Mesendoderm (in vitro differentiated cells): ENCODE measurements at regions not wholly inside any gene's neighbourhood (a gene's known extent, or its start where the extent isn't known, plus 50 kb on each side); places are given as distances from the start of the nearest gene placed in this dataset.

Experiments used
- DNase-seq: peaks from one replicate; pipeline ENCODE4 v3.0.0; 2013
- H2AK5ac ChIP-seq: 2 replicates; pipeline ENCODE4 v1.6.1; 2013; ENCODE audit warnings: low read length, inconsistent platforms
- H2BK120ac ChIP-seq: 2 replicates; pipeline ENCODE4 v1.6.1; 2013; ENCODE audit warnings: low read depth, mild to moderate bottlenecking, low read length, moderate library complexity, mixed read lengths
- H2BK15ac ChIP-seq: replicated peaks from 2 replicates; pipeline ENCODE4 v1.6.1; 2013; ENCODE audit warnings: low read depth, mild to moderate bottlenecking, moderate library complexity
- H2BK5ac ChIP-seq: 2 replicates; pipeline ENCODE4 v1.6.1; 2013; ENCODE audit warnings: low read length, inconsistent platforms
- H3K18ac ChIP-seq: 2 replicates; pipeline ENCODE4 v1.6.1; 2013; ENCODE audit warnings: mild to moderate bottlenecking, low read length, mixed read lengths
- H3K23ac ChIP-seq: one replicate; pipeline ENCODE4 v1.6.1; 2013; ENCODE audit warnings: low read length
- H3K27ac ChIP-seq: 2 replicates; pipeline ENCODE4 v1.5.1; 2013; ENCODE audit warnings: low read depth, mild to moderate bottlenecking, inconsistent platforms, low read length, moderate library complexity
- H3K27me3 ChIP-seq: 2 replicates; pipeline ENCODE4 v1.6.1; 2013; ENCODE audit warnings: low read length, control low read depth, mild to moderate bottlenecking, inconsistent platforms; ENCODE audit not compliant: insufficient read depth, poor library complexity
- H3K36me3 ChIP-seq: 2 replicates; pipeline ENCODE4 v1.6.1; 2013; ENCODE audit warnings: low read length, inconsistent platforms; ENCODE audit not compliant: control insufficient read depth, insufficient read depth
- H3K4ac ChIP-seq: one replicate; pipeline ENCODE4 v1.6.1; 2013; ENCODE audit warnings: low read depth, mild to moderate bottlenecking, low read length, moderate library complexity
- H3K4me1 ChIP-seq: 2 replicates; pipeline ENCODE4 v1.6.1; 2013; ENCODE audit warnings: low read depth, low read length, inconsistent platforms; ENCODE audit not compliant: control insufficient read depth
- H3K4me2 ChIP-seq: 2 replicates; pipeline ENCODE4 v1.6.1; 2013; ENCODE audit warnings: low read length
- H3K4me3 ChIP-seq: 2 replicates; pipeline ENCODE4 v1.5.1; 2013; ENCODE audit warnings: mild to moderate bottlenecking, low read length
- H3K56ac ChIP-seq: one replicate; pipeline ENCODE4 v1.6.1; 2013; ENCODE audit warnings: low read length
- H3K79me1 ChIP-seq: 2 replicates; pipeline ENCODE4 v1.6.1; 2013; ENCODE audit warnings: low read length, inconsistent platforms
- H3K79me2 ChIP-seq: 2 replicates; pipeline ENCODE4 v1.6.1; 2013; ENCODE audit warnings: mild to moderate bottlenecking, low read length; ENCODE audit not compliant: control insufficient read depth, insufficient read depth
- H3K9ac ChIP-seq: 2 replicates; pipeline ENCODE4 v1.6.1; 2013; ENCODE audit warnings: low read length, inconsistent platforms
- H4K5ac ChIP-seq: one replicate; pipeline ENCODE4 v1.6.1; 2013; ENCODE audit warnings: low read length
- H4K8ac ChIP-seq: one replicate; pipeline ENCODE4 v1.6.1; 2013; ENCODE audit warnings: low read depth, mild to moderate bottlenecking, control low read depth, low read length, moderate library complexity
- WGBS: extraction: QIAGEN DNeasy Blood & Tissue Kit; methylation state at CpG from one replicate; pipeline ENCODE4 v1.1.7; 2013; ENCODE audit warnings: low lambda C conversion rate, missing lambda C conversion rate; ENCODE audit not compliant: insufficient coverage; ENCODE audit errors: extremely low coverage; 5-methylcytosine and 5-hydroxymethylcytosine counted together

DNA sequence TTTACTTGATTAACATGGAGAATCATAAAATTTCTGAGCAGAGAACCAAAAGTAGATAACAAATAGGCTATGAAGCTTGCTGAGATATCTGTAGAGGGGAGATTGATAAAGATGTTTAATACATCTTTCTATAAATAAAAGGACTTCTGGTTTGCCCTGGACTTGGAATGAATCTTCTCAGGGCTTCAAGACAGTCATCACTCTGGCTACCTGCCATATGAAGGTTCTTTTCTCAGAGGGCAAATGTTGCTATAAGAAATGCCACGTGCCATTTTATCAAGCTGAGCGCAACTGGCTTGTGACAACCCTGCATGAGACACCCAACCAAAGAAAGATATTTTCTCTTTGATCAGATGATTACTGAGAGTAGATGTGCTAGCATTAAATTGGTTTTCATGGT, 192.5 kb downstream of the WNT5A start:
- no peak overlapping the region for H2BK15ac ChIP-seq
- H3K56ac ChIP-seq: no peak overlapping the region
- no peak overlapping the region for H2AK5ac ChIP-seq
- no peaks in the 10 kb centered on the region for H3K36me3 ChIP-seq
- no peak overlapping the region for H4K8ac ChIP-seq
- no peak overlapping the region for H3K9ac ChIP-seq
- no peak overlapping the region for H3K27ac ChIP-seq
- H3K4me1 ChIP-seq: no peaks in the 10 kb centered on the region
- no peaks in the 10 kb centered on the region for H3K79me1 ChIP-seq
- no CpG with 5 or more reads among the region's 2 CpGs for WGBS
- H4K5ac ChIP-seq: no peak overlapping the region
- no peaks in the 10 kb centered on the region for H3K27me3 ChIP-seq
- H3K79me2 ChIP-seq: no peaks in the 10 kb centered on the region
- H3K4ac ChIP-seq: no peak overlapping the region
- DNase-seq: no peak
- no peak overlapping the region for H3K4me3 ChIP-seq
- no peak overlapping the region for H3K4me2 ChIP-seq
- no peak overlapping the region for H2BK120ac ChIP-seq
- no peak overlapping the region for H3K23ac ChIP-seq
- H3K18ac ChIP-seq: no peak overlapping the region
- H2BK5ac ChIP-seq: no peak overlapping the region

DNA sequence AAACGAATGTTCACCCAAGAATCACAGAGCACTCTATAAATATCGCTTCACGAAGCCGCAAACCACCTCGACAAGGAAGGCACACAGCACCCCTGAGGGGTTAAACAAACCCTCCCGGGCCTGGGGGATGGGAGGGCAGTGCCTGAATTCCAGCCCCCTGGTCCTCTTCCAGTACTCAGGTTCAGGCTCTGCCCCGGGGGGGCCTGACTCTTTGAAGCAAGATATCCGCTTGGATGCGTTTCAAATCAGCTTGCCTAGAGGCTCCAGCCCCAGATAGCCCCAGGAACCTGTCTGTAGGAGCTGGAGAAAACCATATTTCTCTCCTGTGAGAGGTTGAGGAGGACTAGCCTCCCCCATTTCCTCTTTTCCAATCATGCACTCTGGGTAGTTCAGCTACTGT, 194.7 kb downstream of the WNT5A start:
- Histone ChIP-seq H3K4me1 (no peaks in the 10 kb centered on the region), H4K8ac (no peak overlapping the region), H3K36me3 (no peaks in the 10 kb centered on the region), H2AK5ac (no peak overlapping the region), H2BK5ac (no peak overlapping the region), H3K23ac (no peak overlapping the region), H3K79me1 (no peaks in the 10 kb centered on the region), H3K56ac (peak overlapping the region; percentile 45), H3K4ac (no peak overlapping the region), H3K4me2 (no peak overlapping the region), H3K79me2 (no peaks in the 10 kb centered on the region), H3K27me3 (no peaks in the 10 kb centered on the region), H3K18ac (peak overlapping the region; percentile 88), H3K4me3 (no peak overlapping the region), H2BK15ac (no peak overlapping the region), H4K5ac (no peak overlapping the region), H3K27ac (no peak overlapping the region), H2BK120ac (no peak overlapping the region), H3K9ac (no peak overlapping the region)
- peak; percentile 57 for DNase-seq
- no CpG with 5 or more reads among the region's 9 CpGs for WGBS

DNA sequence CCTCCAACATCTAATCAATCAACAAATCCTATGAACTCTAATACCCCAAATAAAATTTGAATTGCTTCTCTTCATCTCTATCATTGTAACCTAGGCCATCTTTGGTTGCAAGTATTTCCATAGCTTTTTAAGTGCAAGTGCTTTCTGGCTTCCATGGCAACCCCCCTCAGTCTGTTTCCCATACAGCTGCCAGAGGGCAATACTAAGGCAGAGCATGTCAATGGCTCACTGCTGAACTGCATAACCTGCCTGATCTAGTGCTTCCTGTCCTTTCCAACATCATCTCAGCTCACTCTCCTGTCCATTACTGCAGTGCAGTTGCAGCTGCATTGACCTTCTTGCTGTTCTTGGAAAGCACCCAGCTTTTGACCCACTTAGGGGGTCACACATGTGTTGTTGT, 198.4 kb downstream of the WNT5A start:
- H2AK5ac ChIP-seq: no peak overlapping the region
- no peak overlapping the region for H4K8ac ChIP-seq

DNA sequence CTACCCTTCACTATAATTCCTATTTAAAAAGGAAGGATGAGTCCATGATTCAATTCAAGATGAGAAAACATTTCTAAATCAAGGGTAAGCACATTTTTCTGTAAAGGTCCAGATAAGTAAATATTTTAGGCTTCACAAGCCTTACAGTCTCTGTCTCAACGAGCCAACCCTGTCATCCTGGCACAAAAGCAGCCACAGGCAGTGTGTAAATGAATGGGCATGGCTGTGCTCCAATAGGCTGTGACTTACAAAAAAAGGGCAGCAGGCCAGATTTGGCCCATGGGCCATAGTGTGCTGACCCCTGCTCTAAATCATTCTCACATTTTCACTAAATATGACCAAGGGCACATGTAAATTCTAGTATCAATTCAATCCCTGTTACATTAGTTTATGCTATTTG, 200.4 kb downstream of the WNT5A start:
- Histone ChIP-seq H3K36me3 (no peaks in the 10 kb centered on the region), H4K8ac (no peak overlapping the region), H3K4me3 (no peak overlapping the region), H3K79me1 (no peaks in the 10 kb centered on the region), H3K4me1 (peaks cover 12% of the 10 kb centered on the region), H3K4me2 (no peak overlapping the region), H3K9ac (no peak overlapping the region), H3K56ac (no peak overlapping the region), H3K79me2 (no peaks in the 10 kb centered on the region), H3K4ac (no peak overlapping the region), H2AK5ac (no peak overlapping the region), H3K23ac (no peak overlapping the region), H3K18ac (no peak overlapping the region), H2BK5ac (no peak overlapping the region), H3K27ac (no peak overlapping the region), H3K27me3 (no peaks in the 10 kb centered on the region), H2BK15ac (no peak overlapping the region), H2BK120ac (no peak overlapping the region), H4K5ac (no peak overlapping the region)
- no peak for DNase-seq
- whole genome bisulfite sequencing: no CpG with 5 or more reads among the region's 1 CpG

More for the DNA sequence above, 198.4 kb downstream of the WNT5A start:
- H3K27me3 ChIP-seq: no peaks in the 10 kb centered on the region
- H3K23ac ChIP-seq: no peak overlapping the region
- no peaks in the 10 kb centered on the region for H3K79me1 ChIP-seq
- H3K4me1 ChIP-seq: peaks cover 4% of the 10 kb centered on the region
- H3K79me2 ChIP-seq: no peaks in the 10 kb centered on the region
- DNase-seq: peak; percentile 53
- no peak overlapping the region for H3K18ac ChIP-seq
- H3K36me3 ChIP-seq: no peaks in the 10 kb centered on the region
- H3K27ac ChIP-seq: no peak overlapping the region
- no peak overlapping the region for H3K56ac ChIP-seq
- H3K9ac ChIP-seq: no peak overlapping the region
- H2BK5ac ChIP-seq: no peak overlapping the region
- no peak overlapping the region for H2BK120ac ChIP-seq
- no peak overlapping the region for H3K4me2 ChIP-seq
- no peak overlapping the region for H3K4ac ChIP-seq
- no peak overlapping the region for H3K4me3 ChIP-seq
- no peak overlapping the region for H2BK15ac ChIP-seq
- H4K5ac ChIP-seq: no peak overlapping the region

DNA sequence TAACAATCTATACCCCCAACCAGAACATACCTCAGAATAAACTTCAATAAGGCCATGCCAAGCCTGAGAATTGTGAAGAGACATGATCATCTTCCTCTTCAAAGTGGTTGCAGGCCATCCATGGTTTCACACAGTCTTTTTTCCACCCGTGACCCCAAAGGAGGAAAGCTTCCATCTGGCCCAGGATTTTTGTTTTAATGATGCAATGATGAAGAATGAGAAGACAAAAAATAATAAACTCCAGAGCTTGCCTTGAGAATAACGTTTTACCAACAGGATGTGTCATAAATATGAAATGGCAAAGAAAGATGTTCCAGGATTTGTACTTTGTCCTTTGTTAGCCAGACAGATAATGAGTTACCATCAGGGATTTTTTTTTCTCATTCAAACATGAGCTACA, 201.9 kb downstream of the WNT5A start:
- no peak for DNase-seq
- Histone ChIP-seq H3K27ac (no peak overlapping the region), H3K27me3 (no peaks in the 10 kb centered on the region), H2BK120ac (no peak overlapping the region), H3K4me1 (peaks cover 12% of the 10 kb centered on the region), H2AK5ac (no peak overlapping the region), H3K18ac (no peak overlapping the region), H3K4me2 (no peak overlapping the region), H3K36me3 (no peaks in the 10 kb centered on the region), H3K56ac (no peak overlapping the region), H4K5ac (no peak overlapping the region), H3K79me2 (no peaks in the 10 kb centered on the region), H3K23ac (no peak overlapping the region), H3K9ac (no peak overlapping the region), H2BK15ac (no peak overlapping the region), H3K4me3 (no peak overlapping the region), H3K4ac (no peak overlapping the region), H4K8ac (no peak overlapping the region), H2BK5ac (no peak overlapping the region), H3K79me1 (no peaks in the 10 kb centered on the region)
- WGBS: no CpG with 5 or more reads among the region's 2 CpGs

DNA sequence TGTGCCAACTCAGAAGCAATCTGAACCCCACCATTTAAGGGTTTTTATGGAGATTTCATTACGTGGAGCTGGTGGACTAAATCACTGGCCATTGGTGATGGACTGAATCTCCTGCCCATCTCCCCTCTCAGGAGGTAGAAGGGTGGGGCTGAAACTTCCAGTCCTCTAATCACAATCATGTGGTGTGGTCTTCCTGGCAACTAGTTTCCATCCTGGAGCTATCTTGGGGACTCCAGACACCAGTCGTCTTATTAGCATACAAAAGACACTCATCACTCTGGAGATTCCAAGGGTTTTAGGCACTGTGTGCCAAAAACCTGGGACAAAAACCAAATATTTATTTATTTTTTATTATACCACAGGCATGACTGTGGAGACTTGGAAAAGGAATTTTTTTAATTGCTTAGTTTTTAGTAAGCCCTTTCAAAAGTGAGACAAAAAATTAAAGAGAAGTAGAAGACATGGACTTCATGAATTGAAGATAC, 203.6 kb downstream of the WNT5A start:
- Histone ChIP-seq H3K9ac (no peak overlapping the region), H3K23ac (no peak overlapping the region), H2BK15ac (no peak overlapping the region), H3K4ac (no peak overlapping the region), H3K4me3 (no peak overlapping the region), H2BK5ac (peak overlapping the region; percentile 66), H2BK120ac (no peak overlapping the region), H4K8ac (no peak overlapping the region), H3K79me2 (no peaks in the 10 kb centered on the region), H3K79me1 (no peaks in the 10 kb centered on the region), H3K56ac (peak overlapping the region; percentile 73), H3K27me3 (no peaks in the 10 kb centered on the region), H4K5ac (no peak overlapping the region), H3K4me2 (no peak overlapping the region), H3K18ac (peak overlapping the region; percentile 3), H2AK5ac (no peak overlapping the region), H3K4me1 (peaks cover 12% of the 10 kb centered on the region), H3K36me3 (no peaks in the 10 kb centered on the region), H3K27ac (peak overlapping the region; percentile 71)
- DNase-seq: peak; percentile 95
- no CpG with 5 or more reads among the region's 2 CpGs for WGBS
